Left colon (tissue), 2 donors: ENCODE measurements at regions not wholly inside any gene's neighbourhood (a gene's known extent, or its start where the extent isn't known, plus 50 kb on each side); places are given as distances from the start of the nearest gene placed in this dataset.

Source experiments
- ATAC-seq: fragments of 200-7000 bp; cut with Tn5 transposase; one replicate; pipeline ENCODE4 v1.9.1; 2020; ENCODE audit warnings: mild to moderate bottlenecking, moderate library complexity
- DNase-seq, 2 donors: peaks; one replicate each; pipeline ENCODE4 v3.0.0-alpha.2; 2020
- intact Hi-C, 2 donors: fragments of 100-400 bp; cut with DNase I in 1 of 2; cut with micrococcal nuclease in 1 of 2; formaldehyde crosslinking; loops; one replicate each; pipeline versions ENCODE4 v1.11.2 to v1.14.0; 2022; cut with DNase I, micrococcal nuclease
- donor health status: DM: no; HTN: no; CAD: no.
- donor health status: DM: yes; HTN: yes; CAD: no.

GRCh38 chr1:114207635-114208034 lies 54.0 kb upstream of the SYT6 start:
- no peak for DNase-seq
- intact Hi-C loops, result no loop called here
- no peak for ATAC-seq

GRCh38 chr1:114206392-114206791 lies 52.7 kb upstream of the SYT6 start:
- DNase-seq (no peak), ATAC-seq (no peak)
- intact Hi-C loops, result no loop called here

GRCh38 chr1:114203595-114204128 lies 50.0 kb upstream of the SYT6 start:
- no peak for ATAC-seq
- intact Hi-C loops, result no loop called here
- DNase-seq, result no peak
